ENCODE measurements at regions not wholly inside any gene's neighbourhood (a gene's known extent, or its start where the extent isn't known, plus 50 kb on each side); places are given as distances from the start of the nearest gene placed in this dataset.

GRCh38 chr6:133674661-133675060 lies 214.3 kb upstream of the TCF21 start:
- TF ChIP-seq CTCF (IDR thresholded peaks at IDR 0.05) (no peak), POLR2A (IDR thresholded peaks at IDR 0.05) (no peak)

All from heart left ventricle (tissue), 13 donors.